ENCODE measurements at regions not wholly inside any gene's neighbourhood (a gene's known extent, or its start where the extent isn't known, plus 50 kb on each side); places are given as distances from the start of the nearest gene placed in this dataset.

DNA sequence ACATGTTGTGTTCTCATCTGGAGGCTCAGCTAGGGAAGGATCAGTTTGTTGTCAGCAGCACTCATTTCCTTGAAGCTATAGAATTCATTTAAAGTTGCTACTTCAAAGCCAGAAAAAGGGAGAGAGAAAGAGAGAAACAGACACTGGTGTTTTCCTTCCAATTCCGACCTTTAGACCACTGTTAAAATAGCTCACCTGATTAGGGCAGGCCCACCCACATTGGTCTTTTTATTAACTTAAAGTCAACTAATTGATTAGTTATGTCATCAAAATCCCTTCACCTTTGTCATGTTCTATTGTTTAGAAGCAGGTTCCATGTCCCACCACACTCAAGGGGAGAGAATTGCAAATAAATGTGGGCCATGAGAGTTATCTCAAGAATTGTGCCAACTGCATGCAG, 560.2 kb downstream of the PCDH17 start:
- Histone ChIP-seq H3K36me3 (no peaks in the 10 kb centered on the region), H3K4me1 (no peaks in the 10 kb centered on the region), H3K4me3 (no peak overlapping the region), H3K27ac (no peak overlapping the region), H3K9me3 (no peaks in the 10 kb centered on the region), H3K27me3 (ENCODE audit: low read depth) (no peaks in the 10 kb centered on the region)
- ATAC-seq: no peak
- DNase-seq: no peak
- TF ChIP-seq, protein P1, sequence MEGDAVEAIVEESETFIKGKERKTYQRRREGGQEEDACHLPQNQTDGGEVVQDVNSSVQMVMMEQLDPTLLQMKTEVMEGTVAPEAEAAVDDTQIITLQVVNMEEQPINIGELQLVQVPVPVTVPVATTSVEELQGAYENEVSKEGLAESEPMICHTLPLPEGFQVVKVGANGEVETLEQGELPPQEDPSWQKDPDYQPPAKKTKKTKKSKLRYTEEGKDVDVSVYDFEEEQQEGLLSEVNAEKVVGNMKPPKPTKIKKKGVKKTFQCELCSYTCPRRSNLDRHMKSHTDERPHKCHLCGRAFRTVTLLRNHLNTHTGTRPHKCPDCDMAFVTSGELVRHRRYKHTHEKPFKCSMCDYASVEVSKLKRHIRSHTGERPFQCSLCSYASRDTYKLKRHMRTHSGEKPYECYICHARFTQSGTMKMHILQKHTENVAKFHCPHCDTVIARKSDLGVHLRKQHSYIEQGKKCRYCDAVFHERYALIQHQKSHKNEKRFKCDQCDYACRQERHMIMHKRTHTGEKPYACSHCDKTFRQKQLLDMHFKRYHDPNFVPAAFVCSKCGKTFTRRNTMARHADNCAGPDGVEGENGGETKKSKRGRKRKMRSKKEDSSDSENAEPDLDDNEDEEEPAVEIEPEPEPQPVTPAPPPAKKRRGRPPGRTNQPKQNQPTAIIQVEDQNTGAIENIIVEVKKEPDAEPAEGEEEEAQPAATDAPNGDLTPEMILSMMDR (IDR thresholded peaks at IDR 0.05): no peak
- intact Hi-C loops (cut with DNase I): no loop called here

DNA sequence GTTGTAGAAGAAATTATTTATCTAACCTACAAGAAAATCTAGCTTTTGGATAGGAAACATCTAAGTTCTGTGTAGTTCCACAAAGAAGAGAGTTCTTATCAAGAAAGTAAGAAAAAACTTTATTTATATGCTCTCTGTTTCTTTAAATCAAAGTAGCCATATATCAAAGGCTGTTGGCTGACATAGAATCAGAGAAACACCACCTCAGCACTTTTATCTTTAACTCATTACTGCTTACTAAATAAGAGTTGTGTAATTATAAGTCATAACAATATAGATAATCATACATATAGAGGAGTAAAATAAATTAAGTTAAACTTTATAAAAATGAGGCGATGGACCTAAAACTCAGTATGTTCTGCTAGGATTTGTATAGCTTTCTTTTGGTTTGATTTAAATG, 570.6 kb downstream of the PCDH17 start:
- no peaks in the 10 kb centered on the region for H3K9me3 ChIP-seq
- no peak for DNase-seq
- intact Hi-C loops (cut with DNase I): no loop called here
- H3K36me3 ChIP-seq: no peaks in the 10 kb centered on the region
- no peak overlapping the region for H3K27ac ChIP-seq
- H3K4me1 ChIP-seq: no peaks in the 10 kb centered on the region
- H3K27me3 ChIP-seq (ENCODE audit: low read depth): no peaks in the 10 kb centered on the region
- H3K4me3 ChIP-seq: no peak overlapping the region
- ATAC-seq: no peak
- TF ChIP-seq, protein P1 (IDR thresholded peaks at IDR 0.05): no peak

DNA sequence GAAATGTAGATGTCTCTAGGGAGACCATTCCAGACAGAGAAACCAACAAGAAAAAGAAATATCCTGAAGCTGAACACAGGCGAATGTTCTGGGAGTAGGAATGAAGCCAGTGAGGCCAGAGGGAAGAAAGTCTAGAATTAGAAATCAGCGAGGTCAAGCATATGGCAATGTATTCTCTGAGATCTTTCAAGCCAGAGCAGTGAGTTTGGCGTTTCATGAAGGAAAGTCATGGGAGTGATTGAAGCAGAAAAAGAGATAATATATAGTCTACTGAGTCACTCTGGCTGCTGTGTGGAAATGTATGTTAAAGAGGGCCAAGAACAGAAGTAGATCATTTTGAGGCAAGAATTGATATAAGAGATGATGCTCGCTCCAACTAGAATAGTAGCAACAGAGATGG, 576.0 kb downstream of the PCDH17 start:
- intact Hi-C loops (cut with DNase I): no loop called here
- H3K36me3 ChIP-seq: no peaks in the 10 kb centered on the region
- no peaks in the 10 kb centered on the region for H3K27me3 ChIP-seq (ENCODE audit: low read depth)
- DNase-seq (no peak), ATAC-seq (no peak)
- TF ChIP-seq, protein P1 (IDR thresholded peaks at IDR 0.05): no peak
- no peaks in the 10 kb centered on the region for H3K9me3 ChIP-seq
- H3K4me1 ChIP-seq: no peaks in the 10 kb centered on the region
- no peak overlapping the region for H3K27ac ChIP-seq
- H3K4me3 ChIP-seq: no peak overlapping the region

DNA sequence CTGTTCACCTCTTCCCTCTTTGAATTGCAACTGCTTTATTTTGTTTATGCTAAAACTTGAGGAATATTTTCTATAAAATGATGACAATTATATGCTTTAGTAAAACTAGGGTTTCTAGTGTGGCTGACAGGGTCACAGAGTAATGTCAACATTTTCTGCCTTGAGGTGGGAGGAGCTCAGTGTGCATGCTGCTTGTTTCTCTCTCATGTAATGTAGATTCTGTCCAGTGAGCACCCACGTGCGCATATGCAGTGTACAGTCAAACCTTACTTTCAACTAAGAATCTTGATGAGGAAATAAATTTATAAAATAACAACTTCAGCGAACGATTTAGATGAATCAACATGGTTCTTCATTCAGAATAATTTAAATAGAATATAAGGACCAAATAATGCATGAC, 603.9 kb downstream of the PCDH17 start:
- intact Hi-C loops (cut with DNase I): no loop called here
- H3K9me3 ChIP-seq: no peaks in the 10 kb centered on the region
- DNase-seq (no peak), ATAC-seq (no peak)
- no peak overlapping the region for H3K4me3 ChIP-seq
- no peaks in the 10 kb centered on the region for H3K36me3 ChIP-seq
- no peaks in the 10 kb centered on the region for H3K27me3 ChIP-seq (ENCODE audit: low read depth)
- H3K4me1 ChIP-seq: no peaks in the 10 kb centered on the region
- H3K27ac ChIP-seq: no peak overlapping the region
- TF ChIP-seq, protein P1 (IDR thresholded peaks at IDR 0.05): no peak

DNA sequence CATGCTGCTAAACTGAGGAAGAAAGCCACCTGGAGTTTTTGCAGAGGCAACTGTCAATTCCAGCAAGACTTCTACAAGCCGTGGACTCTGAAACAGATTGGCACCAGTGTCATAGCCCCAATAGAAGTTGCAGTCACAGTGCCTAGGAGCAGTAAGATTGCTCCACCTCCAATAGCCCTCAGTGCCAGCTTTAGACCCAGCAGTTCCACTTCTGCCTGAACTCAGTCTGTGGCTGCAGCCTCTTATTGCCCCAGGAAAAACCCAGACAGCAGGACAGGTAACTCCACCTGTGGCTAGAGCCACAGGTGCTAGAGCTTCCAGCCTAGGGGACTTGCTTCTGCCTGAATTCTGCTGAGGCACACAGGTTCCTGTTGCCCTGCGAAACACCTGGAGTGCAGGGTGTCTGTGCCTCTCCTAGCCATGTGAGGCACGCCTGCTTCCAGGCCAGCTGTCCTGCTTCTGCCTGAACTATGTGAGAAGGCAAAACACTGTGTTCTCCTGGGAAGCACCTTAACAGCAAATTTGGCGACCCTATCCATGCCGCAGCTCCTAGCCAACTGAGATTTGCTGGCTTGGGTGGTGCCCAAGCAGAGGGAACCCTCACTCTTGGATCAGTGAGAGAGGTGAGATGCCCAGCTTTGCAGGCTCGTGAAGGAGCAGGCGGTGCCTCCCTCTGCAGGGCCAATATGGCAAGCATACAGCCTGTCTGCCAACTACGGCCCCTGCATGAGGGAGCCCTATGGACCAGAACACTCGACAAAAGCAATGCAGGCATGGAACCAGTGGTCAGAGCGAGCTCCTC, 607.6 kb downstream of the PCDH17 start:
- no peaks in the 10 kb centered on the region for H3K9me3 ChIP-seq
- no peak for DNase-seq
- H3K4me1 ChIP-seq: no peaks in the 10 kb centered on the region
- H3K27ac ChIP-seq: no peak overlapping the region
- no peak overlapping the region for H3K4me3 ChIP-seq
- ATAC-seq: no peak
- no peaks in the 10 kb centered on the region for H3K27me3 ChIP-seq (ENCODE audit: low read depth)
- H3K36me3 ChIP-seq: no peaks in the 10 kb centered on the region
- TF ChIP-seq, protein P1 (IDR thresholded peaks at IDR 0.05): no peak
- intact Hi-C loops (cut with DNase I): no loop called here
